ENCODE measurements at regions not wholly inside any gene's neighbourhood (a gene's known extent, or its start where the extent isn't known, plus 50 kb on each side); places are given as distances from the start of the nearest gene placed in this dataset.

GRCh38 chr6:101018157-101018556, 137.0 kb upstream of the ASCC3 start:
- TF ChIP-seq CTCF (IDR thresholded peaks at IDR 0.05) (no peak), POLR2A (IDR thresholded peaks at IDR 0.05) (no peak)

All from thyroid gland (tissue), 4 donors.